Thymus (tissue), 11 donors: ENCODE measurements at regions not wholly inside any gene's neighbourhood (a gene's known extent, or its start where the extent isn't known, plus 50 kb on each side); places are given as distances from the start of the nearest gene placed in this dataset.
"Not testable (repeated sequence)": the region's sequence is repeated elsewhere in the genome, so short reads cannot be mapped to it uniquely, and the experiment has no call there.

Experiments used
- DNase-seq, 9 donors: peaks; one replicate each; pipeline ENCODE4 v3.0.0-alpha.2; 2013; ENCODE audit warnings: low spot score in 9 of 9, low read depth in 6 of 9, missing footprints in 1 of 9
- H3K27ac ChIP-seq, 2 donors: one replicate each; pipeline ENCODE4 v1.5.1; 2013; ENCODE audit warnings: control low read depth in 1 of 2, low read depth in 1 of 2, low read length in 1 of 2, mild to moderate bottlenecking in 1 of 2, moderate library complexity in 1 of 2
- H3K27me3 ChIP-seq, 2 donors: one replicate each; pipeline ENCODE4 v1.5.1; 2013; ENCODE audit warnings: low read length in 1 of 2; ENCODE audit not compliant: control insufficient read depth in 2 of 2, insufficient read depth in 1 of 2
- H3K36me3 ChIP-seq, 2 donors: one replicate each; pipeline ENCODE4 v1.5.1; 2013; ENCODE audit warnings: low read length in 1 of 2, mild to moderate bottlenecking in 1 of 2, moderate library complexity in 1 of 2; ENCODE audit not compliant: control insufficient read depth in 2 of 2, insufficient read depth in 2 of 2
- H3K4me1 ChIP-seq, 2 donors: one replicate each; pipeline ENCODE4 v1.5.1; 2013; ENCODE audit warnings: low read length in 2 of 2; ENCODE audit not compliant: control insufficient read depth in 2 of 2, insufficient read depth in 2 of 2
- H3K4me3 ChIP-seq, 2 donors: one replicate each; pipeline ENCODE4 v1.5.1; 2013; ENCODE audit warnings: low read length in 2 of 2, control low read depth in 1 of 2, mild to moderate bottlenecking in 1 of 2
- H3K9me3 ChIP-seq, 2 donors: one replicate each; pipeline ENCODE4 v1.5.1; 2013; ENCODE audit warnings: low read length in 1 of 2, mild to moderate bottlenecking in 1 of 2; ENCODE audit not compliant: control insufficient read depth in 2 of 2, insufficient read depth in 1 of 2
- WGBS: extraction: QIAGEN DNeasy Blood & Tissue Kit; methylation state at CpG from one replicate; pipeline ENCODE4 v1.1.7; 2013; 5-methylcytosine and 5-hydroxymethylcytosine counted together
- donor health status: healthy.

DNA sequence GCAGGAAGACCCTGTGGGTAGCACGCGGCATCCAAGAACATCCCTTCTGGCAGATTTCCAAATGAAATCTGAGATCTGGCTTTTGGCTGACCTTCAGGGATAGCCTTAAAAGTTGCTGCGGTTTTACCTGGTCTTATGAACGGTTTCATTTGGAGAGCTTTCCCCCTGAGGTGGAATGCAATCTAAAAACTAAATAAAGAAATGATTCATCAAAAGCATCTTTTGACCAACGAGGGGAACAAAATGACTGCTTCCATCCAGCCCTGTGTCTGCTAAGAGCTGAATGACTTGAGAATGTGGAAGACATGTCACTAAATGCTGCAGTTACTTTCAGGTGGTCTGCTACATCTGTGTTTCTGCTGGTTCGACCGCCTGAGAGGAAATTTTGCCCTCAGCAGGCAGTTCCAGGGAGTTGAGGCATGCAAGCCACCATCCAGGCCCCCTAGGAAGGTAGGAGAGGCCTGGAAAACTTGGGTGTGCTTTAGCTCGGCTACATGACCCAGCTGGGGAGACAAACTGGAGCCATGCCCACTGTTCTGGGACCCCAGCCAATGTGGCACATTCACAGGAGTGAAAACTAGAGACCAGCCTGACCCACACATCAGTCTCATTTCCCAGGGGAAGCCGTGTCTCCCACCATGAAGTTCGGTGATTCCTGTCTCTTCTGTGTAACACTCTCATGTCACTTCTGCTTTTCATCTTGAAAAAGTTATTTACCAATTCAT lies 175.1 kb upstream of the KL start:
- Histone ChIP-seq H3K27me3 (no peaks in the 10 kb centered on the region), H3K36me3 (no peaks in the 10 kb centered on the region), H3K9me3 (peaks cover 0 to 3% of the 10 kb centered on the region in 2 donors), H3K27ac (no peak overlapping the region), H3K4me3 (no peak overlapping the region), H3K4me1 (peaks cover 0 to 6% of the 10 kb centered on the region in 2 donors)
- 87% methylated on average over 10 of the region's 10 CpGs for WGBS
- DNase-seq: no peak

DNA sequence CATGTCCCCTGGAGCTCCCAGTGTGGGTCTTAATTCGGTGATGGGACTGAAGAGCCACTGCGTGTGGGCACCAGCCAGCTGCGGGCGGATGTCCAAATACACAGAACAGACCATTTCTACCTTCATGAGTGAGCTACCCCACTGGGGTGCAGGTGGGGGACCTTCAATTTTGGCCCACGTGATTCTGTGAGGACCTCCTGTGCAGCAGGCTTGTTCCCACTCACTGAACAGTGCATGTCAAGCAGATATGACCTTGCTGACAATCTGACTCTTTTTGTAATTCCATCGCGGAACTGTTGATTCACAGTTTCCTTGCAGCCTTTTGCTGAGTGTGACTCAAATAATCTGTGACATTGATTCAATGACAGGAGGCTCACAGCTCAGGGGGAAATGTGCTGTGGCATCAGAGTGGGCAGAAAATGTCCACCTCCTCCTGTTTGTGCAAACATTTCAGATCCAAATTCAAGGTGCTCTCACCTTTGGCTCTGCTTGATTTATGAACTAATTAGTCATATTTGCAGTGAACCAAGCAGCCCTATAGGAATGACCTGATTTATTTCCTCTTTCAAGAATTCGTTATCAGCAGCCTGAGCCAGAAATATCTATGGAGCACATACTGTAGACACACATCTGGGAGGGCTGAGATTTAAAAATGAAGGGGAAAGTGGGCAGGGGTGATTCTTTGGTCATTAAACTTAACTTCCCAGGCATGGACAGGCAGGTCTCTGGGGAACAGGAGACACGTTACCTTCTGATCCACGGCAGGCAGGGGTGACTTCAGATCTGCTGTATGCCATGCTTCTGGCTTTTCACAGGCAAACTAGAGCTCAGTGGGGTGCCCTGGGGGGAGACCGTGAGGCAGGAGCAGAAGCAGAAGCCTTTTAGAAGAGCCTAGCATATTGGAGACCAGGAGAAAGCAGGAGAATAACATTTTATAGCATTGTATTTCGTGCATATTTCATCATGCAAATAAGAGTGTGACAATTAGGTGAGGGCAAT lies 170.0 kb upstream of the KL start:
- no peak for DNase-seq
- 87% methylated on average over 12 of the region's 12 CpGs for WGBS
- Histone ChIP-seq H3K4me3 (no peak overlapping the region), H3K9me3 (peaks cover 0 to 3% of the 10 kb centered on the region in 2 donors), H3K36me3 (no peaks in the 10 kb centered on the region), H3K27ac (no peak overlapping the region), H3K27me3 (no peaks in the 10 kb centered on the region), H3K4me1 (no peaks in the 10 kb centered on the region)

DNA sequence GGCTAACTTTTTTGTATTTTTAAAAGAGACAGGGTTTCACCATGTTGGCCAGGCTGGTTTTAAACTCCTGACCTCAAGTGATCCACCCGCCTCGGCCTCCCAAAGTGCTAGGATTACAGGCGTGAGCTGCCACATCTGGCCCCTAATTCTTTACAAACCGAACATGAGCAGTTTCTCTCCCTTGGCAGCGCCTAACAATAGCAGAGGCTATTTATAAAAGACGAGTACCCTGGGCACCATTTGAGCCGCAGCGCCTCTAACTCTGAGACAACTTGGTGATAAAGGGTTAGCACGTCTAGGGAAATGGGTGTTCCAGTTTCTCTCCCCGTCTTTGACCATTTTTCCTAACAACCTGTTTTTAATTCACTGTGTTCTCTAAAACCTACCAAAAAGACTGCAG lies 168.2 kb upstream of the KL start:
- not testable (repeated sequence) for H3K9me3 ChIP-seq, DNase-seq, H3K27me3 ChIP-seq, H3K27ac ChIP-seq, H3K4me1 ChIP-seq, H3K4me3 ChIP-seq, H3K36me3 ChIP-seq
- 97% methylated on average over 10 of the region's 10 CpGs for WGBS

DNA sequence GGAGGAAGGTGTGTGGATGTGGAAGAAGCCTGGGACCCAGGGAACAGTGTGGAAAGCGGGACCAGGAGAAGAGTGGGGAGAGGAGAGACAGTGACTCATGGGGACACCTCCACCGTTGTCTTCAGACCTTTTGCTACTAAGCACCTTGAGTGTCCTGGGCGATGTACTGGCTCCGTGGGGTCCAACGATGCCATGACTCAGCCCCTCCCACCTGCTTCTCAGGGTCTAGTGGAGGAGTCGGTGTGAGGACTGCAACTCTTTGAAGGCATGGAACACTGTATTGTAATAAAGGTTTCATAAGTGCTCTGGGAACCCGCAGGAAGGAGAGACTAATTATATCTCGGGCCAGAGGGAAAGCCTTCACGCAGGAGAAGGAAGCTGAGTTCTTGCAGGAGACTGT lies 166.9 kb upstream of the KL start:
- no peak overlapping the region for H3K4me3 ChIP-seq
- H3K9me3 ChIP-seq: no peaks in the 10 kb centered on the region
- no peak for DNase-seq
- 96% methylated on average over 9 of the region's 9 CpGs for WGBS
- no peaks in the 10 kb centered on the region for H3K27me3 ChIP-seq
- H3K4me1 ChIP-seq: no peaks in the 10 kb centered on the region
- no peaks in the 10 kb centered on the region for H3K36me3 ChIP-seq
- no peak overlapping the region for H3K27ac ChIP-seq

DNA sequence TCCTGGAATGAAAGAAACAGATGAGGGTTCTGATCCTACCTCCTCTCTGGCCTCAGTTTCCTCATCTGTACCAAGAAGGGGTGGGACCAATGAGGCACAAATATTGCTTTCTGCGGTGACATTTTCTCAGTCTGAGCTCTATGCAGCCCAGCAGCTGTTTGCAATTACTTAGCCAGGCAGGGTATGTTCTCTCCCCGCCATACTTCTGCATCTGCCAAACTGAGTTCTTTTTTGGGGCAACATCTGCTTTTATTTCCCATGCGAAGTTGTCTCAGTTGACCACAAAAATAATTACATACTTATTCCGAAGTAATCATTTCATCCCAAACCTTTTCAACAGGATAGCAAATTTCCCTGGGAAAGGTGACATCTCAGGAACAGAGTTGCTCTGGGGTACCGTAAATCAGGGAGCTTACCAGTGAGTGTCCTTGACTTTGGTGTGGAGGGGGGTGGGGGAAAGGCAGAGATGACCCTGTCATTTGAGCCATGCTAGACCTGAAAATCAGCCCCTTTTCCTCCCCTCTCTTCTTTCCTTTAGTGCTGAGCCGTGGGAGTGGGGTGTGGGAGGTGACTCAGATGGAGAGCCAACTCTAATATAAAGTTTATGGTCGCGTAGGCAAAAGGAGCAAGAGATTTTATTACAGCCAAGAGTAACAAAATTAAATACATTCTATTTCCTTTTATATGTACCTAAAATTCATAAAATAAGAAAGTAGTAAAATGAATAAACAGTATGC lies 165.7 kb upstream of the KL start:
- Histone ChIP-seq H3K9me3 (no peaks in the 10 kb centered on the region), H3K27me3 (no peaks in the 10 kb centered on the region), H3K4me1 (no peaks in the 10 kb centered on the region), H3K4me3 (no peak overlapping the region), H3K27ac (no peak overlapping the region), H3K36me3 (no peaks in the 10 kb centered on the region)
- WGBS: 95% methylated on average over 8 of the region's 8 CpGs
- DNase-seq: no peak

DNA sequence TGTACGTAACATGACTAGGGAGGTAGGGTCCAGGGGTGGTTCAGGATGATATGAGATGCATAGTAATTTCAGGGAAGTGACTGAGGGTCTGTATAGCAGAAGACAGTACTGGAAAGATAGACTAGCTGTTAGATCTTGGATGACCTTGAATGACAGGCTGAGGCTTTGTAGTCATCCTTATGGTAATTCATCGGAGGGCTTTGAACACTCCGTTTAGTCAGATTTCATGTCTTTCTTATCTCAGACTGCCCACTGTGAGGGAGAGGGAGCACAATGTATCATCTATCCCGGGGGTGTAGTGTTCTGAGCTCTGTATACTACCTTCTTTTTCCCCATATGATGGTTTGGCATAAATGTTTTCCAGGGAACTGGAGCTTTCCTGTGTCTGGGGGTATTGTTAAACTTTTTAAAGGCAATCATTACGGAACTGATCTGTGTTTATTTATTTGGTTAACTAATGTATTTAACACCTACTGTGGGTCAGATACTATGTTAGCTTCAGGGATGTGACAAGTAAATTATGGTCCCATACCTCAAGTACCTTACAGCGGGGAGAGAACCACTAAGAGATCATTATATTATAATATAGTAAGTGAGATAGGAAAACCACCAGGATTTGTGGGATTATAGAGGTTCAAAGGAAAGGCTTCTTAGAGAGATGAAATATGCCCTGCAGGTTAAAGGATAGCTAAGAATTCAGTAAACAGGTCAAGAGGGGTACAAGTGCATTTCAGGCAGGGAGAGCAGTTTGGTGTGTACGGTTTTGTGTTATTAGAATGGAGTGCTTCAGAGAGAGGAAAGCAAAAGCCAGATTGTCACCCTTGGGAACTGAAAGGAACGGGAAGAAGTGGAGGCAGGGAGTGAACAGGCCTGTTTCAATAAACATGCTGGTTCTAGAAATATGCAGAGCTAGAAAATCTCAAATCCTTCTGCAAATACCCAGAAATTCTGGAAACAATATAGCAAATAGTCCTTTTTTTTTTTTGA lies 164.8 kb upstream of the KL start:
- Histone ChIP-seq H3K9me3 (no peaks in the 10 kb centered on the region), H3K4me3 (no peak overlapping the region), H3K4me1 (no peaks in the 10 kb centered on the region), H3K27ac (no peak overlapping the region), H3K27me3 (no peaks in the 10 kb centered on the region), H3K36me3 (no peaks in the 10 kb centered on the region)
- WGBS: 92% methylated on average over 8 of the region's 8 CpGs
- DNase-seq: no peak

DNA sequence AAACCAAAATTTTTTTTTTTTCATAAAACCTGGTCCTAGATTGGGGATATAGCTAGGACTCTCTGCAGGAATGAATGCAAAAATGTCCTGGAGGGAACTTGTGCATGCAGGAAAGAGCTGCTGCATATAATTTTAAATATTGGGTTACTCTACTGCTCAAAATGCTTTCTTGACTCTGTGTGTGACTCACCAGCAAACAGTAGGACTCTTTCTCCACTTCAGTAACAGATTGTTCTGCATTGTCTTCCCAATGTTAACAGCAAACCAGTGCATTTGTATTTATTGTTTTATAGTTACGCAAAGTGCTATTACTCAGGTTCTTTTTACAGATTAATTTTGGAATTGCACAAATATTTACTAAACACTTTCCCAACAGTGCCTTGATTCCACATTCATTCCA lies 163.7 kb upstream of the KL start:
- no peaks in the 10 kb centered on the region for H3K4me1 ChIP-seq
- 100% methylated on average over 1 of the region's 1 CpG for WGBS
- H3K27ac ChIP-seq: no peak overlapping the region
- no peak overlapping the region for H3K4me3 ChIP-seq
- no peaks in the 10 kb centered on the region for H3K27me3 ChIP-seq
- H3K36me3 ChIP-seq: no peaks in the 10 kb centered on the region
- no peaks in the 10 kb centered on the region for H3K9me3 ChIP-seq
- no peak for DNase-seq

DNA sequence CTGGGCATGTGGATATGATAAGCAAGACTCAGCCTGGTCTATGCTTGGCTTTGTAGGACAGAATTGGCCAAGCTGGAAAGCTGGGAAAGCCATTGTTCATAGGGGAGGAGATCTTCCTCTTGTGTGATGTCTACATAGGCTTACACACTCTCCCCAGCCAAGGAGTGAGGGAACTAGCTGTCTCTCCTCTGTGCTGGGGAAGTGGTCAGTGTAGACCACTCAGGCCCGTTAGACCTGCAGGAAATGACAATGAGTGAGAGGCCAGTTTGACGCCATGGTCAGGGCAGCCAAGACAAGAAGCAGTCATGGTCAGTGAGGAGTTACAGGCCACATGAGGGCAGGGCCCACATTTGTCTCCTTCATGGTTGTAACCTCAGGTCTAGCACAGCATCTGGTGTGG lies 159.1 kb upstream of the KL start:
- no peak overlapping the region for H3K4me3 ChIP-seq
- no peaks in the 10 kb centered on the region for H3K4me1 ChIP-seq
- 92% methylated on average over 2 of the region's 2 CpGs for WGBS
- peaks cover 0 to 7% of the 10 kb centered on the region in 2 donors for H3K9me3 ChIP-seq
- H3K27ac ChIP-seq: no peak overlapping the region
- DNase-seq: no peak
- H3K36me3 ChIP-seq: no peaks in the 10 kb centered on the region
- no peaks in the 10 kb centered on the region for H3K27me3 ChIP-seq
